Neural crest cell (in vitro differentiated cells): ENCODE measurements at regions not wholly inside any gene's neighbourhood (a gene's known extent, or its start where the extent isn't known, plus 50 kb on each side); places are given as distances from the start of the nearest gene placed in this dataset.

Source experiments
- DNase-seq: peaks from one replicate; pipeline ENCODE4 v3.0.0; 2021; ENCODE audit warnings: low read depth, mixed read lengths, low spot score
- H3K27ac Mint-ChIP-seq: one replicate; pipeline ENCODE4 v1.8.0; 2021; ENCODE audit warnings: mild to moderate bottlenecking, mixed read lengths; ENCODE audit not compliant: unreplicated experiment
- H3K27me3 Mint-ChIP-seq: 2 replicates; pipeline ENCODE4 v1.8.0; 2021; ENCODE audit warnings: low read depth, mild to moderate bottlenecking, mixed read lengths
- H3K36me3 Mint-ChIP-seq: 2 replicates; pipeline ENCODE4 v1.8.0; 2021; ENCODE audit warnings: low read depth, mild to moderate bottlenecking, mixed read lengths
- H3K4me1 Mint-ChIP-seq: 2 replicates; pipeline ENCODE4 v1.8.0; 2021; ENCODE audit warnings: mixed read lengths
- H3K4me3 Mint-ChIP-seq: one replicate; pipeline ENCODE4 v1.8.0; 2021; ENCODE audit warnings: mild to moderate bottlenecking, mixed read lengths
- H3K9me3 Mint-ChIP-seq: 2 replicates; pipeline ENCODE4 v1.8.0; 2021; ENCODE audit warnings: mixed read lengths
- CTCF ChIP-seq: fragments of 200-600 bp; sonication (generic); conservative IDR thresholded peaks from 2 replicates; pipeline ENCODE4 v1.5.0; 2021; ENCODE audit warnings: antibody characterized with exemption, mild to moderate bottlenecking

GRCh38 chr11:91703042-91703441 lies 521.6 kb upstream of the FAT3 start:
- no peak overlapping the region for H3K27ac Mint-ChIP-seq
- no peak for DNase-seq
- H3K9me3 Mint-ChIP-seq, result no peaks in the 10 kb centered on the region
- no peaks in the 10 kb centered on the region for H3K4me1 Mint-ChIP-seq
- no peak for TF ChIP-seq CTCF
- no peaks in the 10 kb centered on the region for H3K27me3 Mint-ChIP-seq
- H3K4me3 Mint-ChIP-seq, result no peak overlapping the region
- no peaks in the 10 kb centered on the region for H3K36me3 Mint-ChIP-seq

GRCh38 chr11:91700854-91701253 lies 523.8 kb upstream of the FAT3 start:
- no peaks in the 10 kb centered on the region for H3K36me3 Mint-ChIP-seq
- H3K27me3 Mint-ChIP-seq, result no peaks in the 10 kb centered on the region
- H3K4me1 Mint-ChIP-seq, result no peaks in the 10 kb centered on the region
- TF ChIP-seq CTCF, result no peak
- no peak for DNase-seq
- H3K27ac Mint-ChIP-seq, result no peak overlapping the region
- no peaks in the 10 kb centered on the region for H3K9me3 Mint-ChIP-seq
- no peak overlapping the region for H3K4me3 Mint-ChIP-seq

GRCh38 chr11:91698845-91699244 lies 525.8 kb upstream of the FAT3 start:
- Mint-ChIP-seq H3K36me3 (no peaks in the 10 kb centered on the region), H3K4me3 (no peak overlapping the region), H3K9me3 (no peaks in the 10 kb centered on the region), H3K27ac (no peak overlapping the region), H3K4me1 (no peaks in the 10 kb centered on the region), H3K27me3 (no peaks in the 10 kb centered on the region)
- TF ChIP-seq CTCF, result no peak
- no peak for DNase-seq

GRCh38 chr11:91694331-91694730 lies 530.3 kb upstream of the FAT3 start:
- TF ChIP-seq CTCF, result no peak
- Mint-ChIP-seq H3K4me1 (no peaks in the 10 kb centered on the region), H3K27me3 (no peaks in the 10 kb centered on the region), H3K36me3 (no peaks in the 10 kb centered on the region), H3K27ac (no peak overlapping the region), H3K9me3 (no peaks in the 10 kb centered on the region), H3K4me3 (no peak overlapping the region)
- DNase-seq, result no peak

- no peak overlapping the region for H3K4me3 Mint-ChIP-seq
- no peaks in the 10 kb centered on the region for H3K9me3 Mint-ChIP-seq
- no peak overlapping the region for H3K27ac Mint-ChIP-seq
- DNase-seq, result no peak
- TF ChIP-seq CTCF, result no peak
- H3K4me1 Mint-ChIP-seq, result no peaks in the 10 kb centered on the region
- no peaks in the 10 kb centered on the region for H3K27me3 Mint-ChIP-seq
- no peaks in the 10 kb centered on the region for H3K36me3 Mint-ChIP-seq
Measured at GRCh38 chr11:91691872-91692271, 532.7 kb upstream of the FAT3 start.

DNA sequence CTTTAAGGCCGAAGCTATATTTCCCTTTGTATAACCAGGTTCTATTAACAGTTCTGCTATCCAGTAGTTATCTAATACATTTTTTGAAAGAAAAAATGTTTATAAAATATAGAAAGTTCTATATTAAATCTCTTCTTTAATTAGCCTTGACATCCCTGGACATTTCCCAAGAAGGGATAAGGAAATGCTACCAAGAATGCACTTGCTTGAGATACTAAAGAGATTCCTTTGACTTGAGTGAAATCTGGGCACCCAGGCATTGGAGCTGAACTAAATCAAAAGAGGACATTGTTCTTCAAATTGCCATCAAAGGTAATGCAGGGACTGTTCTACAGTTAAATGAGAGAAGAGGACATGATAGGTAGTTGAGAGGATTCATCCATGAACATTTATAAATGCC lies 535.9 kb upstream of the FAT3 start:
- no peak for TF ChIP-seq CTCF
- no peak overlapping the region for H3K27ac Mint-ChIP-seq
- H3K36me3 Mint-ChIP-seq, result no peaks in the 10 kb centered on the region
- no peaks in the 10 kb centered on the region for H3K9me3 Mint-ChIP-seq
- no peak for DNase-seq
- H3K4me1 Mint-ChIP-seq, result no peaks in the 10 kb centered on the region
- H3K4me3 Mint-ChIP-seq, result no peak overlapping the region
- no peaks in the 10 kb centered on the region for H3K27me3 Mint-ChIP-seq
